Uterus (tissue), 2 donors: ENCODE measurements at regions not wholly inside any gene's neighbourhood (a gene's known extent, or its start where the extent isn't known, plus 50 kb on each side); places are given as distances from the start of the nearest gene placed in this dataset.

Source experiments
- POLR2A ChIP-seq, 2 donors: fragments of 450-650 bp; IDR thresholded peaks; one replicate each; pipeline ENCODE4 v1.6.1; 2016; ENCODE audit warnings: antibody characterized with exemption in 2 of 2, mild to moderate bottlenecking in 1 of 2, moderate library complexity in 1 of 2
- TF ChIP-seq, protein P1 (sequence below), 4 experiments: fragments of 200-600 bp in 2 of 4; fragments of 450-650 bp in 2 of 4; sonication (generic) in 2 of 4; IDR thresholded peaks; one replicate each; pipeline ENCODE4 v1.5.1; 2016 to 2019; ENCODE audit warnings: antibody characterized with exemption in 4 of 4, mild to moderate bottlenecking in 2 of 4, moderate library complexity in 1 of 4

- TF ChIP-seq, protein P1, sequence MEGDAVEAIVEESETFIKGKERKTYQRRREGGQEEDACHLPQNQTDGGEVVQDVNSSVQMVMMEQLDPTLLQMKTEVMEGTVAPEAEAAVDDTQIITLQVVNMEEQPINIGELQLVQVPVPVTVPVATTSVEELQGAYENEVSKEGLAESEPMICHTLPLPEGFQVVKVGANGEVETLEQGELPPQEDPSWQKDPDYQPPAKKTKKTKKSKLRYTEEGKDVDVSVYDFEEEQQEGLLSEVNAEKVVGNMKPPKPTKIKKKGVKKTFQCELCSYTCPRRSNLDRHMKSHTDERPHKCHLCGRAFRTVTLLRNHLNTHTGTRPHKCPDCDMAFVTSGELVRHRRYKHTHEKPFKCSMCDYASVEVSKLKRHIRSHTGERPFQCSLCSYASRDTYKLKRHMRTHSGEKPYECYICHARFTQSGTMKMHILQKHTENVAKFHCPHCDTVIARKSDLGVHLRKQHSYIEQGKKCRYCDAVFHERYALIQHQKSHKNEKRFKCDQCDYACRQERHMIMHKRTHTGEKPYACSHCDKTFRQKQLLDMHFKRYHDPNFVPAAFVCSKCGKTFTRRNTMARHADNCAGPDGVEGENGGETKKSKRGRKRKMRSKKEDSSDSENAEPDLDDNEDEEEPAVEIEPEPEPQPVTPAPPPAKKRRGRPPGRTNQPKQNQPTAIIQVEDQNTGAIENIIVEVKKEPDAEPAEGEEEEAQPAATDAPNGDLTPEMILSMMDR (IDR thresholded peaks at IDR 0.05): no peak
- TF ChIP-seq POLR2A (IDR thresholded peaks at IDR 0.05): no peak
These were observed 228.1 kb upstream of the LMCD1 start for GRCh38 chr3:8273479-8273878.
